GM23248 (cell line): ENCODE measurements at regions not wholly inside any gene's neighbourhood (a gene's known extent, or its start where the extent isn't known, plus 50 kb on each side); places are given as distances from the start of the nearest gene placed in this dataset.

Experiments used
- DNase-seq: peaks from one replicate; pipeline ENCODE4 v3.0.0-alpha.2; 2015
- H2AFZ ChIP-seq: fragments of 200-600 bp; sonication (generic); 2 replicates; pipeline ENCODE4 v1.6.1; 2016; ENCODE audit warnings: antibody characterized with exemption
- H3F3A ChIP-seq: fragments of 200-600 bp; sonication (generic); 2 replicates; pipeline ENCODE4 v1.6.1; 2016; ENCODE audit warnings: mild to moderate bottlenecking, antibody characterized with exemption, mixed run types; ENCODE audit not compliant: insufficient read depth
- H3K27ac ChIP-seq: fragments of 200-600 bp; sonication (generic); 2 replicates; pipeline ENCODE4 v1.5.1; 2016; ENCODE audit warnings: mild to moderate bottlenecking
- H3K27me3 ChIP-seq: fragments of 200-600 bp; sonication (generic); replicated peaks from 2 replicates; pipeline ENCODE4 v1.6.1; 2016; ENCODE audit warnings: mild to moderate bottlenecking; ENCODE audit not compliant: insufficient read depth
- H3K36me3 ChIP-seq: fragments of 200-600 bp; sonication (generic); 2 replicates; pipeline ENCODE4 v1.6.1; 2016; ENCODE audit warnings: low read depth, mild to moderate bottlenecking
- H3K4me1 ChIP-seq: fragments of 200-600 bp; sonication (generic); 2 replicates; pipeline ENCODE4 v1.6.1; 2016; ENCODE audit warnings: mild to moderate bottlenecking; ENCODE audit not compliant: insufficient read depth
- H3K4me2 ChIP-seq: fragments of 200-600 bp; sonication (generic); one replicate; pipeline ENCODE4 v1.6.1; 2016; ENCODE audit warnings: mild to moderate bottlenecking; ENCODE audit not compliant: unreplicated experiment
- H3K4me3 ChIP-seq: fragments of 200-600 bp; sonication (generic); 2 replicates; pipeline ENCODE4 v1.5.1; 2016; ENCODE audit warnings: mild to moderate bottlenecking
- H3K79me2 ChIP-seq: fragments of 200-600 bp; sonication (generic); 2 replicates; pipeline ENCODE4 v1.6.1; 2016; ENCODE audit warnings: mild to moderate bottlenecking; ENCODE audit not compliant: insufficient read depth
- H3K9ac ChIP-seq: fragments of 200-600 bp; sonication (generic); 2 replicates; pipeline ENCODE4 v1.6.1; 2016; ENCODE audit warnings: mild to moderate bottlenecking
- H3K9me2 ChIP-seq: fragments of 200-600 bp; sonication (generic); 2 replicates; pipeline ENCODE4 v1.6.1; 2016; ENCODE audit warnings: mixed run types, mild to moderate bottlenecking, moderate library complexity; ENCODE audit not compliant: insufficient read depth
- H3K9me3 ChIP-seq: fragments of 200-600 bp; sonication (generic); one replicate; pipeline ENCODE4 v1.6.1; 2017; ENCODE audit warnings: low read depth
- H4K20me1 ChIP-seq: fragments of 200-600 bp; sonication (generic); 2 replicates; pipeline ENCODE4 v1.6.0; 2016; ENCODE audit not compliant: insufficient read depth
- EZH2 ChIP-seq: fragments of 200-600 bp; sonication (generic); IDR thresholded peaks from 2 replicates; pipeline ENCODE4 v1.6.1; 2018; ENCODE audit warnings: antibody characterized with exemption, mild to moderate bottlenecking; ENCODE audit not compliant: insufficient read depth, poor library complexity, severe bottlenecking
- EZH2phosphoT487 ChIP-seq: fragments of 200-600 bp; sonication (generic); IDR thresholded peaks from 2 replicates; pipeline ENCODE4 v1.6.1; 2018; ENCODE audit warnings: antibody characterized with exemption, moderate library complexity, mild to moderate bottlenecking, low read depth; ENCODE audit not compliant: insufficient read depth
- WGBS, 2 experiments: methylation state at CpG; one replicate each; pipeline ENCODE4 v1.1.6; 2015 to 2017; ENCODE audit warnings: low lambda C conversion rate in 2 of 2, low coverage in 1 of 2; ENCODE audit errors: missing lambda C conversion rate in 2 of 2; 5-methylcytosine and 5-hydroxymethylcytosine counted together
- in situ Hi-C: fragments of 300-500 bp; cut with MboI; formaldehyde crosslinking; loops from 2 replicates; pipeline ENCODE4 v1.15.0; 2020

DNA sequence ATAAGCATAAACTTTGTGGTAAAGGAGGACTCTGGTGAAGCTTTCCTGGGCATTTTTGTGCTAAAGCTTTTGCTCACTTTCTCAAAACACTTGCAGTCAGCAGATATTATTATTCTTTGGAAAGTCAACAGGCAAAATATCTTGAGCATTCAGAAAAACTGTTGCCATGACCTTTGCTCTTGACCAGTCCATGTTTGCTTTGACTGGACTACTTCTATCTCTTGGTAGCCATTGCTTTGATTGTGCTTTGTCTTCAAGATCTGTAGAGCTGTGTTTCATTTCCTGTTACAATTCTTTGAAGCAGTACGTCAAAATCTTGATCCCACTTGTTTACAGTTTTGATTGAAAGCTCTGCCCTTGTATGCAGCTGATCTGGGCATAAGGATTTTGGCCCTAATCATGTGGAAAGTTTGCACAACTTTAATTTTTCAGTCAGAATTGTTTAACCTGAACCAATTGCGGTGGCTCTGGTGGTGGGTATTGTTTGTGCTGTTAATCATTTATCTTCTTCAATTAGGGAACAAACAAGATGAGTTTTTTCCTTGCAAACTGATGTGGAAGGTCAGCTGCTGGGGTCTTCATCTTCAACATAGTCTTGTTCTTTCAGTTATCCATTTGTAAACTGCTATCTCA lies 121.5 kb upstream of the NUDT6 start:
- H3K4me2 ChIP-seq, result no peak overlapping the region
- no peaks in the 10 kb centered on the region for H3K4me1 ChIP-seq
- H3K9ac ChIP-seq, result no peak overlapping the region
- DNase-seq, result no peak
- peaks cover 12% of the 10 kb centered on the region for H3K9me3 ChIP-seq
- H3K79me2 ChIP-seq, result 0 out of 2 replicates have a peak, but pooled peaks cover 1% of the 10 kb centered on the region
- no peaks in the 10 kb centered on the region for H3K27me3 ChIP-seq
- WGBS, 2 experiments, result 47 to 48% methylated on average over 2 of the region's 2 CpGs
- no peak overlapping the region for H3K27ac ChIP-seq
- H3F3A ChIP-seq, result no peaks in the 10 kb centered on the region
- 0 out of 2 replicates have a peak, but pooled peaks cover 5% of the 10 kb centered on the region for H3K36me3 ChIP-seq
- H3K9me2 ChIP-seq, result no peaks in the 10 kb centered on the region
- no peak overlapping the region for H2AFZ ChIP-seq
- in situ Hi-C loops, result no loop called here
- H4K20me1 ChIP-seq, result no peaks in the 10 kb centered on the region
- TF ChIP-seq EZH2 (no peak), EZH2phosphoT487 (no peak)
- no peak overlapping the region for H3K4me3 ChIP-seq

DNA sequence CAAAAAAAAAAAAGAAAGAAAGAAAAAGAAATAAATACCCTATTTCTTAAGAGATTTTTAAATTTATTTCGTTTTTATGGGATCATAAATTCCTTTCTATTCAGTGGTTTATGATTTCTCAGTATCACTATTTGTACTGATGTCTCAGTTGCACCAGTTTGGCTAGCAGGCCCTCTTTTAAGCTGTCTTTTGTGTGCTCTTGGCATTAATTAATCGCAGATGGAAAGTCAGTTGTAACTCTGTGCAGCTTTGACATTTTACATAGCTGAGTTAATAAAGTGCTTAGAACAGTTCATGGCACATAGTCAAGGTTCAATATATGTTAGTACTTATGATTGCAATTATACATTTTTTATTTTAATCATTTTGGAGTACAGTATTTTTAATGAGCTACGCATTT lies 123.7 kb upstream of the NUDT6 start:
- H3K9me2 ChIP-seq, result no peaks in the 10 kb centered on the region
- no peak overlapping the region for H3K9ac ChIP-seq
- 0 out of 2 replicates have a peak, but pooled peaks cover 5% of the 10 kb centered on the region for H3K36me3 ChIP-seq
- no peak for DNase-seq
- no peak for TF ChIP-seq EZH2phosphoT487
- no peak for TF ChIP-seq EZH2
- no peak overlapping the region for H3K27ac ChIP-seq
- H3K9me3 ChIP-seq, result peaks cover 12% of the 10 kb centered on the region
- in situ Hi-C loops, result no loop called here
- H2AFZ ChIP-seq, result no peak overlapping the region
- no peak overlapping the region for H3K4me2 ChIP-seq
- no peaks in the 10 kb centered on the region for H3K4me1 ChIP-seq
- no peak overlapping the region for H3K4me3 ChIP-seq
- no peaks in the 10 kb centered on the region for H3F3A ChIP-seq
- H4K20me1 ChIP-seq, result no peaks in the 10 kb centered on the region
- H3K27me3 ChIP-seq, result no peaks in the 10 kb centered on the region
- H3K79me2 ChIP-seq, result peaks cover 15% of the 10 kb centered on the region; the same call in 1 of the 2 replicates
- 41 to 42% methylated on average over 3 of the region's 3 CpGs for WGBS, 2 experiments

DNA sequence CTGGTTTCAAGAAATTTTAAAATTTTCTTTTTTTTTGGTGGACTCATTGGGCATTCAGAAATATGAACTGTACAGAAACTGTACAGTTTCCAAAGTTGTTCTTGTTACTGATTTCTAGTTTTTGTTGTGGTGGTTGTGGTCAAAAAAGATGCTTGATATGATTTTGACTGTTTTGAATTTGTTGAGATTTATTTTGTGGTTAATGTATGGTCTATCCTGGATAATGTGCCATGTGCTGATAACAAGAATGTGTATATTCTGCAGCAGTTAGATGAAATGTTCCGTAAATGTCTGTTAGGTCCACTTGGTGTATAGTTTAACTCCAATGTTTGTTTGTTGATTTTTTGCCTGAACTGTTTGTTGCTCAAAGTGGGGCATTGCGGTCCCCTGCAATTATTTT lies 127.6 kb upstream of the NUDT6 start:
- WGBS, 2 experiments, result 100% methylated on average over 2 of the region's 2 CpGs
- Histone ChIP-seq H3K4me1 (no peaks in the 10 kb centered on the region), H3K9me2 (no peaks in the 10 kb centered on the region), H3K9me3 (peaks cover 5% of the 10 kb centered on the region), H3K4me2 (no peak overlapping the region), H3K27me3 (no peaks in the 10 kb centered on the region), H3K36me3 (0 out of 2 replicates have a peak, but pooled peaks cover 9% of the 10 kb centered on the region), H2AFZ (no peak overlapping the region), H3K79me2 (peaks cover 15% of the 10 kb centered on the region; the same call in 1 of the 2 replicates), H3K4me3 (no peak overlapping the region), H3K9ac (no peak overlapping the region), H3K27ac (no peak overlapping the region), H4K20me1 (no peaks in the 10 kb centered on the region), H3F3A (no peaks in the 10 kb centered on the region)
- in situ Hi-C loops, result no loop called here
- DNase-seq, result no peak
- TF ChIP-seq EZH2phosphoT487 (no peak), EZH2 (no peak)

DNA sequence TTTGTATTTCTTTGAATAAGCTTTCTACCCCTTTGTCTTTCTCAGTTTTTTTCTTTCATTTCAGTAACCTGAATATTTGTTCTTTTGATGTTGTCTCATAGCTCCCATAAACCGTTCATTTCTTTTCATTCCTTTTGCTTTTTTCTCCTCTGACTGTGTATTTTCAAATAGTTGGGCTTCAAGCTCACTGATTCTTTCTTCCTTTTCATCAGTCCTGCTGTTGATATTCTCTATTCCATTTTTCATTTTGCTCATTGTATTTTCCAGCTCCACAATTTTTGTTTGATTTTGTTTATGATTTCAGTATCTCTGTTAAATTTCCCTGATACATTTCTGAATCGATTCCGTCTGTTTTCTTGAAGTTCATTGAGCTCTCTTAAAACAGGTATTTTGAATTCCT lies 129.6 kb upstream of the NUDT6 start:
- H3K27ac ChIP-seq, result no peak overlapping the region
- no peaks in the 10 kb centered on the region for H3K27me3 ChIP-seq
- H4K20me1 ChIP-seq, result no peaks in the 10 kb centered on the region
- 0 out of 2 replicates have a peak, but pooled peaks cover 6% of the 10 kb centered on the region for H3K36me3 ChIP-seq
- no peak for TF ChIP-seq EZH2phosphoT487
- no peak for TF ChIP-seq EZH2
- WGBS, 2 experiments, result 97 to 100% methylated on average over 3 of the region's 3 CpGs
- H3K4me2 ChIP-seq, result no peak overlapping the region
- in situ Hi-C loops, result no loop called here
- no peak overlapping the region for H3K4me3 ChIP-seq
- DNase-seq, result no peak
- no peak overlapping the region for H2AFZ ChIP-seq
- peaks cover 7% of the 10 kb centered on the region; the same call in 1 of the 2 replicates for H3F3A ChIP-seq
- peaks cover 15% of the 10 kb centered on the region; the same call in 1 of the 2 replicates for H3K79me2 ChIP-seq
- no peaks in the 10 kb centered on the region for H3K9me2 ChIP-seq
- H3K4me1 ChIP-seq, result peaks cover 7% of the 10 kb centered on the region
- no peak overlapping the region for H3K9ac ChIP-seq
- H3K9me3 ChIP-seq, result peaks cover 5% of the 10 kb centered on the region

DNA sequence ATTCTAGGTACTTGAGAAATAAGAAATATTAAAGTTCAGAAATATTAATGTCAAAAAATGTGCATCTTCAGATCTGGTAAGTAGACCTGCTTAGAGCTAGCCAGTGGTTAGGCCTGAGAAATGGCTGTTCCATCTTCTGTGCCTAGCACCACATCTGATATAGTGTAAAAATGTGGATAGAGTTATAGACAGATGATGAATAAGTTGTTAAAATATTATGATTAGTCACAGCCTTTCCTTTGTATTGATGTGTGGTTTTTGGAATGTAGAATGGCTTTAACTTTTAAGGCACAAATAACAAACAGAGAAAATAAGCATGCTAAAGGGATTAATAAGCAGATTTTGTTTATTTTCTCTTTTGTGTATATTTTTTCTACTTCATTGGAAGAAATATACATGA lies 133.5 kb upstream of the NUDT6 start:
- H3K9me3 ChIP-seq, result no peaks in the 10 kb centered on the region
- DNase-seq, result peak; percentile 45
- no peak for TF ChIP-seq EZH2phosphoT487
- TF ChIP-seq EZH2, result no peak
- in situ Hi-C loops, result no loop called here
- H3K27me3 ChIP-seq, result no peaks in the 10 kb centered on the region
- no peaks in the 10 kb centered on the region for H4K20me1 ChIP-seq
- no peaks in the 10 kb centered on the region for H3K9me2 ChIP-seq
- no peak overlapping the region for H3K4me3 ChIP-seq
- H3K4me1 ChIP-seq, result peaks cover 7% of the 10 kb centered on the region
- H2AFZ ChIP-seq, result no peak overlapping the region
- no peaks in the 10 kb centered on the region for H3K79me2 ChIP-seq
- peaks cover 7% of the 10 kb centered on the region; the same call in 1 of the 2 replicates for H3F3A ChIP-seq
- 0 out of 2 replicates have a peak, but pooled peaks cover 6% of the 10 kb centered on the region for H3K36me3 ChIP-seq
- H3K9ac ChIP-seq, result no peak overlapping the region
- H3K4me2 ChIP-seq, result no peak overlapping the region
- H3K27ac ChIP-seq, result no peak overlapping the region
